ENCODE measurements at regions not wholly inside any gene's neighbourhood (a gene's known extent, or its start where the extent isn't known, plus 50 kb on each side); places are given as distances from the start of the nearest gene placed in this dataset.
"Not testable (repeated sequence)": the region's sequence is repeated elsewhere in the genome, so short reads cannot be mapped to it uniquely, and the experiment has no call there.

- DNase-seq, result no peak
Measured at GRCh38 chr14:28157289-28157869, 609.2 kb upstream of the FOXG1 start.

GRCh38 chr14:28157887-28158791 lies 608.4 kb upstream of the FOXG1 start:
- no peak for DNase-seq

- DNase-seq, result no peak
Measured at GRCh38 chr14:28161040-28161439, 605.5 kb upstream of the FOXG1 start.

- DNase-seq, result peak; percentile 51
Measured at GRCh38 chr14:28163233-28163632, 603.4 kb upstream of the FOXG1 start.

GRCh38 chr14:28163897-28164296 lies 602.7 kb upstream of the FOXG1 start:
- peak; percentile 34 for DNase-seq

- DNase-seq, result not testable (repeated sequence)
Measured at GRCh38 chr14:28187902-28188830, 578.4 kb upstream of the FOXG1 start.

GRCh38 chr14:28196878-28197277 lies 569.7 kb upstream of the FOXG1 start:
- DNase-seq, result no peak

GRCh38 chr14:28220391-28220790 lies 546.2 kb upstream of the FOXG1 start:
- no peak for DNase-seq

- DNase-seq, result no peak
Measured at GRCh38 chr14:28240909-28241308, 525.7 kb upstream of the FOXG1 start.

GRCh38 chr14:28242895-28243294 lies 523.7 kb upstream of the FOXG1 start:
- no peak for DNase-seq

GRCh38 chr14:28243600-28243999 lies 523.0 kb upstream of the FOXG1 start:
- DNase-seq, result peak; percentile 9

- no peak for DNase-seq
Measured at GRCh38 chr14:28245216-28245615, 521.4 kb upstream of the FOXG1 start.

- DNase-seq, result no peak
Measured at GRCh38 chr14:28247491-28247890, 519.1 kb upstream of the FOXG1 start.

- not testable (repeated sequence) for DNase-seq
Measured at GRCh38 chr14:28252124-28252523, 514.5 kb upstream of the FOXG1 start.

GRCh38 chr14:28254768-28255167 lies 511.8 kb upstream of the FOXG1 start:
- no peak for DNase-seq

GRCh38 chr14:28264306-28264705 lies 502.3 kb upstream of the FOXG1 start:
- peak; percentile 1 for DNase-seq

GRCh38 chr14:28272270-28272669 lies 494.3 kb upstream of the FOXG1 start:
- DNase-seq, result no peak

- no peak for DNase-seq
Measured at GRCh38 chr14:28280530-28280929, 486.1 kb upstream of the FOXG1 start.

GRCh38 chr14:28280997-28281598 lies 485.5 kb upstream of the FOXG1 start:
- no peak for DNase-seq

- no peak for DNase-seq
Measured at GRCh38 chr14:28284546-28285300, 481.9 kb upstream of the FOXG1 start.

- no peak for DNase-seq
Measured at GRCh38 chr14:28294834-28295440, 471.6 kb upstream of the FOXG1 start.

- no peak for DNase-seq
Measured at GRCh38 chr14:28297559-28297958, 469.0 kb upstream of the FOXG1 start.

Measured in eye (tissue), 1 donor.